SK-MEL-5 (cell line): ENCODE measurements at regions not wholly inside any gene's neighbourhood (a gene's known extent, or its start where the extent isn't known, plus 50 kb on each side); places are given as distances from the start of the nearest gene placed in this dataset.
"Not testable (repeated sequence)": the region's sequence is repeated elsewhere in the genome, so short reads cannot be mapped to it uniquely, and the experiment has no call there.

Experiments used
- DNase-seq: peaks from one replicate; pipeline ENCODE4 v3.0.0-alpha.2; 2016; ENCODE audit warnings: low read depth, low spot score
- in situ Hi-C: cut with HindIII; loops from 2 replicates; pipeline ENCODE4 v1.10.0; 2016; ENCODE audit warnings: low sequenced_read_pairs, high pct_unique_total_duplicates, low pct_unique_long_range_greater_than_20kb

DNA sequence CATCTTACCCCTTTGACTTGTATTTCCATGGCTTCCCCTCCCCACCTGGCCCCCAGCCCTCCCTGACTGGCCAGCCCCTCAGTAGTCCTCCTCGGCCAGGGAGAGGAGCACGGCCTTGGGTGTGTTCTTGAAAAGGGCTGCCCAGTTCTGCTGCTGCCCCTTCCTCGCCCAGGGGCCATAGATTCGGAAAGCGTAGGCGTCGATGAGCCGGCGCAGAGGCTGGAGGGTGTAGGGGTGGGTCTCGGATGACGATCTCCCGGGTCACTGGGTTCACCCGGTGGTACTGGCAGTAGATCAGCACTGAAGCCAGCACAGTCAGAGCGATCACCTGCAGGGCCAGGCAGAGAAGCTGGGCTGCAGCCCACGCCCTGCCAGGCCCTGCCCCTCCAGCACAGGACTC lies 71.7 kb downstream of the ZNF479 start:
- in situ Hi-C loops, DNase-seq: not testable (repeated sequence)

DNA sequence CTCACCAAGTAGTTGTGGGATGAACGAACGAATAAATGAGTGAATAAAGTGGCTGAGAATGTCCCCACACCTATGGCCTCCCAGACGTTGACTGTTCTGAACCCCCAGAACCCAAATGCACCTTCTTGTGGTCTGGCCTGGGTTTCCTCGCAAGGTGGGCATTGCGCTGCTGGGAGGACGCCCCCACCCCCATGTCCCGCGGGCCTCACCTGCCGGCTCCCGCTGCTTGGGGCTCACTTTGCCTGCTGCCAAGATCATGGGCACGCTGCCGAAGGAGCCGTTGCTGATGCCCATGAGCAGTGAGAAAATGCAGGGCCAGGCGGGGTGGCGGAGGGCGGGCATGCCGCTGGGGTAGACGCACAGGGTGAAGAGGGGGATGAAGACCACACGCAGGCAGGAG lies 115.9 kb downstream of the ZNF479 start:
- in situ Hi-C loops, DNase-seq: not testable (repeated sequence)

DNA sequence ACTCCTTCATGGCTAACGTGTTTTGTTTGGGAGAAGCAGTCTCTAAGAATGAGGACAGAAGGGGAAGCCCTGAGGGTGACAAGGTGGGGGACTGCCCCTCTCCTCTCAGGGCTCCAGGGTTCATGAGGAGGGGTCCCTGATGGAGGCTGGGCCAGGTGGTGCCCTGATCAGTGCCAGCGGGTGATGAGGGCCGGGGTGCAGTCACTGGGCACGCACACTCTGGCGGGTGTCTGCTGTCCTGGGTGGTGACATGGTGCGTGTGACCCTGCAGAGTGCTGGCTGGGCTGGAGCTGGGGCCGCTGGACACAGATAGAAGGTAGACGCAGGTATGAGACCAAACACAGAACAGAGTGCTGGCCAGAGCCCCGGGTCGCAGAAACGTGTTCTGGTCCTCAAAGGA lies 118.5 kb downstream of the ZNF479 start:
- DNase-seq, in situ Hi-C loops: not testable (repeated sequence)

DNA sequence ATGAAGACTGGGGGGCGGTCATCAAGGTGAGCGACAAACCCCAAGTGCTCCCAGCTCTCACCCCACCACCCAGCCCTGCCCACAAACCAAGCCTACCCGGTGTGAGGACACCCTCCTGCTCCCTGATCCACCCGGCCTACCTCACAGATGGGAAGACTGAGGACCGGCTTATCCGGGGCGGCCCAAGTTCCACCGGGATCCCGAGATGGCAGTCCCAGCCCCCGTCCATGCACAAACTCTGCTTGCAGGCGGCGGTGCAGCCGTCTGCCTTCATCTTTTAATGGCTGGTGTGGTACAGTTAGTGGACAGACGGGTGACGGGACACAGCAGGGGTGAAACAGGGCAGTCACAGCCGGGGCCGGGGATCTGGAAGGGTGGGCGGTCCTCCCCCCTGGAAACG lies 119.3 kb downstream of the ZNF479 start:
- DNase-seq, in situ Hi-C loops: not testable (repeated sequence)

DNA sequence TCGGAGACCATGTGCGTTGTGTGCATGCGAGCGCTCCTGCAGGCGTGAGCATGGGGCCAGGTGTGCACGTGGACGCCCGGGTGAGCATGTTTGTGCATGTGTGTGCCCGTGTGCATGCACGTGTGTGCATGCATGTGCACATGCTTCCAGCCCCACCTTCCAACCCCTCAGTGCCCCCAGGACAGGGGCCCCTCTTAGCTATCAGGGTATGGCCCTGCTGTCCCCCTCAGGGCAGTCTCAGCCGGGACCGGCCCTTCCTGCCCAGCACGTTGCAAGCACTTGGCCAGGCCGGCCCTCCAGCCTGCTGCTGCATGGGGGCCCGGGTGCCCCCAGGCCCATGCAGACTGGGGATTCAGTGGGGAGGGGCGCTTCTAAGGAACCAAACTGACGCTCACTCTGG lies 123.0 kb downstream of the ZNF479 start:
- in situ Hi-C loops, DNase-seq: not testable (repeated sequence)

DNA sequence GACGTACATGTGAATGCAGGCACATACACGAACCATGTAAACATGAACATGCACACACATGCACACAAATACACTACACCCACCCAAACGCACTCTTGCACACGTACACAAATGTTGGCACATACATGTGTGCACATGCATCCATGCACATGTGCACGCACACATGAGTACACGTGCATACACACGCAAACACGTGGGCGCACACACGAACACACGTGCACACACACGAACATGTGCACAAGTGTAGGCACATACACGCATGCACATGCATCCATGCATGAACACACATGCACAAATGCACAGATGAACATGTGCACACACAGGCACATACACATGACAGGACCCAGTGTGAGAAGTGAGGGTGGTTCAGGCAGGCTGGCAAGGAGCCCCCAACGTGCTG lies 126.3 kb downstream of the ZNF479 start:
- in situ Hi-C loops, DNase-seq: not testable (repeated sequence)

DNA sequence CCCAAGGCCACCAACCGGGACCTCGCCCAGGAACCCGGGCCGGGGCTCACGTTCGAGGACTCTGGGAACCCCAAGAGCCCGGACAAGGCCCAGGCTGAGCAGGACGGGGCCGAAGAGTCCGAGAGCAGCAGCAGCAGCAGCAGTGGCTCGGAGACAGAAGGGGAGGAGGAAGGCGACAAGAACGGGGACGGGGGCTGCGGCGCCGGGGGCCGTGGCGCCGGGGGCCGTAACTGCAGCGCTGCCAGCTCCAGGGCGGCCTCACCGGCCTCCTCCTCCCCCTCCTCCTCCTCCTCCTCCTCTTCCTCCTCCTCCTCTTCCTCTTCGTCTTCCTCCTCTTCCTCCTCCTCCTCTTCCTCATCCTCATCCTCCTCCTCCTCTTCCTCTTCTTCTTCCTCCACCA lies 128.4 kb downstream of the ZNF479 start:
- DNase-seq, in situ Hi-C loops: not testable (repeated sequence)

DNA sequence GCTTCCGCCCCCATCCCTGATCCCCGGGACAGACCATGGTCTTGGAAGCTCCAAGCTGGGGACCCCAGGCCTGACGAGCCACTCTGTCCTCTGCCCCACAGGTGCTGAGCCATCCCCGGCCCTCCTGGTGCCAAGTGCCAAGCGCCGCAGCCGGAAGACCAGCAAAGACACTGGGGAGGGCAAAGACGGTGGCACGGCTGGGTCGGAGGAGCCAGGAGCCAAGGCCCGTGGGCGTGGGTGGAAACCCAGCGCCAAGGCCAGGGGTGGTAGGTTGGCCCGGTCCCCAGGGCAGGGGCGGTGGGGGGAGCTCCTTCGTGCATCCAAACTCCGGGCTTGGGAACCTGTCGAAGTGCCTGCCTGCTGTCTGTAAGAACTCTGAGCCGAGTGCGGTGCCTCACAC lies 130.3 kb downstream of the ZNF479 start:
- in situ Hi-C loops, DNase-seq: not testable (repeated sequence)

DNA sequence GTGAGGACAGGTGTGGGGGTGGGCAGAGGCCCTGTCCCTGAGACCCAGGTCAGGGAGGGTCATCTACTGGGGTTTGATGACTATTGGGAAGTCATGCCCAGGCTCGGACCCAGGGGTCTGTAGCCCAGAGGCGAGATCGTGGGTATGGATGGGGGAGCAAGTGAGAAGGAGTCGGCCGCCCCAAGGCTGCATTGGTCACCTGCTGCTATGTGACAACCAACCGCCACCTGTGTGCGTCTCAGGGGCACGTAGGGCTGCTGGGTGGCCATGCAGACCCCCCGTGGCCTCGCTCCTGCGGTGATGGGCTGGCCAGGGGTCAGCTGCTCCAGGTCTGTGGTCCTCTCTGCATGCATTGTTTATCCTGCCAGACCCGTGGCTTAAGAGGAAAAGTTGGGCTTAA lies 138.5 kb downstream of the ZNF479 start:
- in situ Hi-C loops, DNase-seq: not testable (repeated sequence)

DNA sequence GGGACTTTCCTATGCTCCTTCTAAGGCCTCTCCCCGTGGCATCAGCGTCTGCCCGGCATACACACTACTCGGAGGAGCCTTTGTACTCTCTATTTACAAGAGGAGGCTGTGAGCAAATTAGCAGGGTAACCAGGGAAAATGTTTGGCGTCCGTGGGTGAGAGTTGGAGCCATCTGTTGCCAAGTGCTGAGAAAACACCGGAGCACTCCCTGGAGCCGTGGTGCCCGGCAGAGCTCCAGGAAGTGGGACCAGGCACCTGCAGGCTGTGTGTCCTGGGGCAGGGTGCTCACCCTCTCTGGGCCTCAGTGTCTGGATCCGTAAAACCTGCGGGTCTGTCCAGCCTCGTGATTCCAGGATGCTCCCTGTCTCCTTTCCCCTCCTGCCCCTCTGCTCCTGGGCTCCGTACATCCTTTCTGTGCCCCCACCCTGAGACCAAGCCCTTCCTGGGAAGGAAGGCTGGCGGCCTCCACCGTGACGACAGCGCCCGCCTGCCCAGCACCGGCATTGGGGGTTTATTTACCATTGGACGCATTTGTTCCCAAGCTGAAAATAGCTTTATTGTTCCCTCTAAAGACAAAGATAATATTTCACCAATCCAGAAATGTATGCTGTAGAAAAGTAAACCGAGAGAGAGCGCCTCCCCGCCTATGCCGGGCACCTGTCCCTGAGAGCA lies 174.4 kb downstream of the ZNF479 start:
- DNase-seq, in situ Hi-C loops: not testable (repeated sequence)

DNA sequence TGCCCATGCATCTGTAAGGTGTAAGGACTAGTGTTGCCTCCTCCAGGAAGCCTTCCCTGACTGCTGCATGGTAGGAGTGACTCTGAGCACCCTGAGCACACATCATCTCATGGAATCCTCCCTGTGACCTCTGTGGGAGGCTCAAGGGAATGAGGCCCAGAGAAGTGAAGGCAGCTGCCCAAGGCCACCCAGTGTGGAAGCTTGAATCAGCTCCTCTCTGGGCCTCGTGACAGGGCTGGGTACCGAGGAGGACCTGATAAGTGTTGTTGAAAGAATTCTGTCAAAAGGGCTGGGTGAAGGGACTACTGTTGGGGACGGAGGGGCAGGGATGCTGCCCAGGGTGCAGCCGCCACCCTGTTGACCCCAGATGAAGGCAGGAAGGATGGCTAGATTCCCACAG lies 175.2 kb downstream of the ZNF479 start:
- DNase-seq, in situ Hi-C loops: not testable (repeated sequence)

DNA sequence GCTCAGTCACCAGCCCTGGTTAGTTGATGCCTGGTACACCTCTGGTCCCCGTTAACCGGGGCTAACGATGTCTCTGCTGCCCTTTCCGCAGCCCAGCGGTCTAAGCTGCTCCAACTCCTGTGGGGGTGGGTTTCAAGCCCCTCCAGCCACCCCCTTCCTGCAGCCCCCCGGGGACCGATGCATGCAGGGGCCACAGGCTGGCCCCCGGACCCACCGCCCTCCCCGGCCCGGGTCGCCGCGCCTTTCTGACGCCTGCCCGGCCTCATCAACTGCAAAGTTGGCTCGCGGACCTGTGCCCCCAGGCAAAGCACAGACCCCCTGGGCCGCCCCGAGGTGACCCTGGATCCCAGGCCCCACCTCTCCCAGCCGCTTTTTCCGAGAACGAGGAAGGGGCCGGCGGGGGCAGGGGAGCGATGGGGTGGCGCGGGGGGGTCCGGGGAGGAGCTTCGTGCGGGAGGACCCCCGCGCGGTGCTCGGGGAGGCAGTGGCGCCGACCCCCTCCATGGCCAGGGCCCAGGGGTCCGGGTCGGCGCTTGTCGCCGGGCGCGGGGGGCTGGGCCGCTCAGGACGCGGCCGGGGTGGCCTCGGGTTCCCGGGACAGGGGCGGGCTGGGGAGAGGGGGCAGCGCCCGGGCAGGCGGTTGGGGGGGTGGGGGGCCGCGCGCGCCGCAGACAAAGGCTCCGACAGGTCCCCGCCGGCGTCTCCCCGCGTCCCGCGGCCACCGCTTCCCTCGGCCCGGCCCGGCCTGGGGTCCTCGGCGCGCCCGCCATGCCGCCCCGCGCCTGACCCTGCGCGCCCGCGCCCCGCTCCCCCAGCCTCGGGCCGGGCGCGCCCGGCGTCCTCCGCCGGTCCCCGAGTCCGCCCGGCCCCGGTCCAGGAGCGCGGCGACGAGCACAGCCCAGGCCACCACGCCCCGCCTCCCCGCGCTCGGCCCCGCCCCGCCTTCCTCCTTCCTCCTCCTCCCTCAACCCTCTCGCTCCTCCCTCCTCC lies 183.6 kb downstream of the ZNF479 start:
- DNase-seq, in situ Hi-C loops: not testable (repeated sequence)

DNA sequence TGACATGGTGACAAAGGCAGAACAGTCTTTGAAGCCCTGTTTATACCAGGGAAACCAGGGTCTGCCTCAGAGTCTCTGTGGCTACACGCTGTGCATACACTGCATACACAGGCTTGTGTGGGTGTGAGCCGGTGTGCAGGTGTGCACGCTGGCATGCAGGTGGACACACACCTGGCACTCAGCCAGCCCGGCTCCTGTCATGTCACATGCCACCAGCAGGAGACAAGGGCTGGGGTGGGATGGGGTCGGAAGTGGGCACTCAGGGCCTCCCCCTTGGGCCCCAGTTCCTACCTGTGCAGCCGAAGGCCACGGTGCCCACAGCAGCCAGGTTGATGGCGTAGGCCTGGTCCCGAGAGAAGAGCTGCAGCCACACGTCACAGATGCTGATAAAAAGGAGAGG lies 192.2 kb downstream of the ZNF479 start:
- in situ Hi-C loops, DNase-seq: not testable (repeated sequence)

DNA sequence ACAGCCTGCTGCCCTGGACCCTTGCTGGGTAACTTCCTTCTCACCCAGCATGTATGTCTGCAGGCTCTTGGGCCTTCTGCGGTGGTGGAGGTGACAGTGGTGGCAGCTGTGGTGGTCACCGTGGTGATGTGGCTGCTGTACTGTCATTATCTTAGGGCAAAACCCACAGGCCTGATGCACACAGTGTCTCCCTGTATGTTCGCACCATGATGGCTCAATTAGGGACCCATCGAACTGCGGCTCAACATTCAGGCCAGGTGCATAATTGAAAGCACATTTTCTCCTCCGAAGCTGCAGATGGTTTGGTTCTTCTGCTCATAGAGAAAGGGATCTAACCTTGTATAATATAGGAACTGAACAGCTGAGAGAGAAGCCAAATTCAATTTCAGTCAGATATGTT lies 208.3 kb downstream of the ZNF479 start:
- in situ Hi-C loops, DNase-seq: not testable (repeated sequence)

DNA sequence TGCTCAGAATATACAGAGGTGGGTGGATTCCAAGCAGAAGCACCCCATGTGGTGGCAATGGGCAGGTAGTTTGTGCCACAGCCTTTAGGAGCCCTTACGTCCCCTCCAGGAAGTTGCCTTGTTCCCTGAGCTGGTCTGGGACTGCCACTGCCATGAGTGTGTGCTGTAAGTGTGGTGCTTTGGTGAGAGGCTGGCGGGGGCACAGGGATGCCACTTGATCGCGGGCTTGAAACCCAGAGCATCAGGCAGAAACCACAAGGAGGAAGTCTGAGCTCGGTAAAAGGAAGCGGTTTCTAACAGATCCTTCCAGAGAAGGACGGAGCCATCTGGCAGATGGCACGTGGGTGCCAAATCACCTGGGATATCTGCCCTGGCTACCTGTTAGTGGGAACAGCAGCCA lies 221.3 kb downstream of the ZNF479 start:
- in situ Hi-C loops, result not testable (repeated sequence)

DNA sequence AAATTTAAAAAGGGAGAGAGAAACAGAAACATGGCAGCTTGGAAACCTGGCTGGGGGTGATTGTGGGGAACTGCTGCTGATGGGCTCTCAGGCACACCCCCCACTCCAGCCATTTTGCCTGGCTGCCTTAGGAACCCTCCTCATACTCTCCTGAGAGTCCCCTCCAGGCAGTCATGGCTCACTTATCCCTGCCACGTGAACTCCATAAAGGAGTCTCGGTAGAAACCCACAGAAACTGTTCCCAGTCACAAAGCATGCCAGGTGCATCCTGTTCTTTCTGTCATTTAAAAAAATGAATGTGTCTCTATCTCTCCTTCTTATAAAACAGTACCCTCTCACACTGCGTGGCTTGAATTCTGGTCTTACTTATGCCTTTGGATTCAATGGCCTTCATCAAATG lies 242.8 kb downstream of the ZNF479 start:
- DNase-seq, in situ Hi-C loops: not testable (repeated sequence)

More for the DNA sequence above, 221.3 kb downstream of the ZNF479 start:
- DNase-seq, result not testable (repeated sequence)

DNA sequence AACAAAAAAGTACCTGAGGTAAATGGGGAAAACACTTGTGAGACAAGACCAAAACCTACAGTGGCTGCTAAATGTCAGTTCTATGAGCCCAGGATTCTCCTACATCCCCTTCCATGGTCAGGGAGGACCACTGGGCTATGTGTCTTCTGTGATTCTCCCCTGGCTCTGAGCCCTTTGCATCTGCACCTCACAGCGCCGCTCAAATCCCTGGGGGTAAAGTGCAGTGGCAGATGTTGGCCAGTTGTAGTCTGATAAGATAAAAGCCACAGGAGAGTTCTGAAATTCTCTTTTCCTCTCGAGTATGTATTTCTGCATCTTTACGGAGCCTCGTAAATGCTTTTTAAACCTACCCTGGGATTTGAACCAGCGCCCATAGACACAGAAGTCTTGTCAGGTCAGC lies 247.1 kb downstream of the ZNF479 start:
- in situ Hi-C loops, DNase-seq: not testable (repeated sequence)

DNA sequence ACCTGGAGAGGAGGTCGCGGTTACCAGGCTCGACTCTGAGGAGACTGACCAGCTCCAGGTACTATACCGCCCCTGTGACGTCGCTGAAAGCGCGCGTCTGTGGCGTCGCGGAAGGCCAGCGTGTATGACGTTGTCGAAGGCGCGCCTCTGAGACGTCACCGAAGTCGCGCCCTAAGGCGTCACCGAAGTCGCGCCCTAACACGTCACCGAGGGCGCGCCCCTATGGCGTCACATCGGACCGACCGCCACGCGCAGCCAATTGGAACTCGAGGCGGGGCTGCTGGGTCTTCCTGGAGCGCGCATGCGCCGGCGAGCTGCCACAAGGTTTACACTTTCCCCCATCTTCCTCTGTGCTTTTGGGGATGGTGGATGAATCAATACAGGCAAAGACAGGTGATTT lies 249.9 kb downstream of the ZNF479 start:
- in situ Hi-C loops, result not testable (repeated sequence)
- peak; percentile 2 for DNase-seq
